Fibroblast of pulmonary artery (primary cell): ENCODE measurements at regions not wholly inside any gene's neighbourhood (a gene's known extent, or its start where the extent isn't known, plus 50 kb on each side); places are given as distances from the start of the nearest gene placed in this dataset.

ENCODE experiments used
- DNase-seq: peaks from one replicate; pipeline ENCODE4 v3.0.0-alpha.2; 2010; ENCODE audit warnings: low read depth
- H3K4me3 ChIP-seq: replicated peaks from 2 replicates; pipeline ENCODE4 v1.5.1; 2011; ENCODE audit warnings: low read depth, mild to moderate bottlenecking, control low read depth, low read length, moderate library complexity
- CTCF ChIP-seq: IDR thresholded peaks from 2 replicates; pipeline ENCODE4 v1.5.1; 2011; ENCODE audit warnings: mild to moderate bottlenecking, control low read depth, low read length, inconsistent platforms; ENCODE audit errors: missing control alignments

DNA sequence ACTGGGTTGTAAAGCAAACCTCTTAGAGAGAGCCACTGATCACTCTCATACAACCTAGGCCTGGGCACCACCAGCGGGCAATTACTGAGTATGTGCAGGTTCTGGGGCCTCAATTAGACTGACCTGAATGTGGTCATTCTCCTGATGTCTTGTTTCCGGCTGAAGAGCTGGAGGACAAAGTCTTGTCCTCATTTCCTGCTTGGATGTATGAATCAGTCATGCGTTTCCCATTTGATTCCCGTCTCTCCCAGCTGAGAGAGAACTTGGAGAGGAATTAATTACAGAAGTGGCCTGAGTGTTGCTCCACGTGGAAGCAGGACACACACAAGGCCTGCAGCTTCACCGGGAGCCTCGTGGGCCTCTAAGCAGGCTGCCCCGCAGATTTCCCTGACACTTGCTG is 799.3 kb upstream of the ARGLU1 start:
- H3K4me3 ChIP-seq: no peak overlapping the region
- DNase-seq: peak; percentile 30

DNA sequence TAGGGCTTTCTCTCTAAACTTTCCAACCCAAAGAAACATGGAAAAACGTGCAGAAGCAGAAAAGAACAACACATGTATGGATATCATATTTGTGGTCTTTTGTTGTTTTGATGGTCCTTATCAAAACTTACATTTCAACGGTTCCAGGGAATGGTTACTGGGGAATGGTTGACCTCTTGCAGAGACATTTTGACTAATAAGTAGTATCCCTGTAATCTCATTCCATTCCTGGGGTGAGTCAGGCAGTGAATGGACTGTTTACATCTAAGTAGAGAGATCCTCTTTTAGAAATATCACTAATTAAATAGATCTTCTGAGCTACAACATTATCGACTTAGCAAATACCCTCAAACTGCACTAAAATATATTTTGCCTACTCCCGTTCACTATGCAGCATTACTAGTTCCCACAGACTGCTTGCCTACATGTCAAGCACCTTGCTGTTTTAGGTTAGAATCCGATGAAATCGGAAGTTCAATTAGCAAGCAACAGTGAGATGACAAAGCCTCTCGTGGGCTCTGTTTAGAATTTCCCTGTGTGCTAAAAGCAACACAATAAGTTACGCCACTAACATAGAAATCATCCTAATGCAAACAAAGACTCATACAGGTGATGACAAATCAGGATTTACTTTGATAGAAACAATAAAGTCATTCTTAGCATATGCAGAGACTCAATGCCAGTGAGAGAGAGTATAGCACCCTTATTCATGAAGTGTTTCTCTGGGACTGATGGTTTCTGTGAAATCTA is 797.7 kb upstream of the ARGLU1 start:
- peak; percentile 40 for DNase-seq
- no peak overlapping the region for H3K4me3 ChIP-seq
- TF ChIP-seq CTCF: no peak

More for the DNA sequence above, 799.3 kb upstream of the ARGLU1 start:
- no peak for TF ChIP-seq CTCF

DNA sequence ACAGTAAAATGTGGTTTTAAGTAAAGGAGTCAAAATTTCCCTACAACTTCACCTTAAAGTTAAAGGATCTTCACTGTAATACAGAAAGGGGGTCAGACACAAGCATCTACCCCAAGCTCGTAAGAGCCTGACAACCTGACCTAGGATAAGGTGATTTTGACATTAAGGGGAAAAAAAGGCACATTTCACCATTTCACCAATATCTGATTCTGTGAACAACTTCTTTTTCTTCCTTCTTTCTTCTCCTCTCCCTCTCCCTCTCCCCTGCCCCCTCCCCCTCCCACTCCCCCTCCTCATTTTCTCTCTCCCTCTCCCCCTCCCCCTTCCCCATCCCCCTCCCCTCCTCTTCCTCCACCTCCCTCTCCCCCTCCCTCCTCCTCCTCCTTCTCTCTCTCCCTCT is 796.7 kb upstream of the ARGLU1 start:
- no peak overlapping the region for H3K4me3 ChIP-seq
- no peak for DNase-seq
- no peak for TF ChIP-seq CTCF

GRCh38 chr13:107361666-107362065 is 793.7 kb upstream of the ARGLU1 start:
- no peak overlapping the region for H3K4me3 ChIP-seq
- DNase-seq: peak; percentile 50
- no peak for TF ChIP-seq CTCF

GRCh38 chr13:107360010-107360409 is 792.1 kb upstream of the ARGLU1 start:
- TF ChIP-seq CTCF: no peak
- no peak for DNase-seq
- no peak overlapping the region for H3K4me3 ChIP-seq

DNA sequence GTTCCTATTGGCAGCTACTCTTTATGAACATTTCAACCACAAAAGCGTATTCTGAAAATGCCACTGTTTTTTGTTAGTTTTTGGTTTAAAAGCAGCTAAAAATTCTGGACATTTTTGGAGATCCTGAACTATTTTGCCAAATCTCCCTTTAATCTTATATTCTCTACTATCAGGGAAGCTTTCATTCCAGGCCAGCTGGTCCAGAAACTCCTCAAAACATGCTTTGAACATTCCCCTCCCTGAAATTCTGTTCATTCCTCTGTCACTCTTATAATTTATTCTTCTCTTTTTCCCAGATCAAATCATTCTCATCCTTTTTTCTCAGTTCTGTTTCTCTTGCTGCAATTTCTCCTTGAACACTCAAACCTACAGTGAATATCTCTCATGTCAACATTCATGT is 790.9 kb upstream of the ARGLU1 start:
- no peak overlapping the region for H3K4me3 ChIP-seq
- TF ChIP-seq CTCF: no peak
- DNase-seq: no peak

DNA sequence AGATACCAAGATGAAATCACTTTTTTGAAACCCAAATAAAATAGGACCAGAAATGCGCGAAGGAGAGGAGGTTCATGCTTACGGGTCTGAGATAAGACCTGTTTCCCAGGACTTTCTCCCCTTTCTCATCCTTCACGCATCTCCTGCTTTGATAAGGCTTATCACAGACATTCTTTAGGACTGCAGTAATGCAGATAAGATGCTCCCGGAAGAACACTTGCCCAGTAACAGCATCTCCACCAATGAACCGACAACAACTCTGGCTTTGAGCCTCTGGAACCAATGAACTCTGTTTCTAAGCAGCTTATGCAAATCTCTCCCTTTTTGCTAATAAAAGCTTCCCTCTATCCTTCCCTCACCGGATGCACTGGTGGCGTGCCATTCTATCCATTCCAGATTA is 783.4 kb upstream of the ARGLU1 start:
- TF ChIP-seq CTCF: no peak
- H3K4me3 ChIP-seq: no peak overlapping the region
- DNase-seq: peak; percentile 73
